ENCODE measurements at regions not wholly inside any gene's neighbourhood (a gene's known extent, or its start where the extent isn't known, plus 50 kb on each side); places are given as distances from the start of the nearest gene placed in this dataset.
"Not testable (repeated sequence)": the region's sequence is repeated elsewhere in the genome, so short reads cannot be mapped to it uniquely, and the experiment has no call there.

GRCh38 chr7:81339946-81340345, 421.1 kb upstream of the SEMA3C start:
- DNase-seq: no peak

GRCh38 chr7:81333536-81333935, 414.7 kb upstream of the SEMA3C start:
- DNase-seq: no peak

DNA sequence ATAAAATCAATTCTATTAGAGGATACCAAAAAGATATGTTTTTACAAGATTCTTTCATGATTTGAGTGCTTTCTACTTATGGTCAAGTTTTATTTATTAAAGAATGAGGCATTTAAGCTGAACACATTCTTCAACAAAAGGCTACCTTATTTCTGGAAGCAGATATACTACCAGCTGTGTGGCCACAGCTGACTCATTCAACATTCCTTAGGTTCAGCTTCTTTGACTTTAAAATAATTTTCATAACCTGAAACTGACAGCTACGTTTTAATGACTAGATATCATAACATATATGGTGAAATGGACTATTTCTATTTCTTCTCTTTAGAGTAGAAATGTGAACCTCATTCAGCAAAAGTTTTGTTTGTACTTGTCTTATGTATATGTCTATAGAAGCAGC, 414.2 kb upstream of the SEMA3C start:
- no peak for DNase-seq

- no peak for DNase-seq
Measured at GRCh38 chr7:81331061-81332018, 412.5 kb upstream of the SEMA3C start.

DNA sequence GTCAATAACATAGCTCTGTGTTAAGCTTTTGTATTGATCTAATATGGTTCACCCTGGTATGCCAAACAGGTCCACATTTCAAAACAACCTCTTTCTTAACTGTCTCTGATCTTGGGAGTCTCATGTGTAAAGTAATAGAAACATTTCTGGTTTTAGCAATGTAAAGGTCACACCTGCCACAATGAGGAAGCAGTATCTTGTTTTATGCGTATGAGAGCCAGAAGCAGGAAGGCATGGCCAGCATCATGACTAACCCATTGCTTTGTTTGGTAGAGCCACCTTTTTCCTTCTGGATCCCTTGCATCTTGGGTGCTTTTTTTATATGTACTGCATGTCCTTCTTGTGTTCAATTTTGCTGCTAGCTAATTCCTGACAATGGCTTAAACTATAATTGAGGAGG, 411.3 kb upstream of the SEMA3C start:
- DNase-seq: no peak

GRCh38 chr7:81327468-81328266, 408.8 kb upstream of the SEMA3C start:
- DNase-seq: no peak

- no peak for DNase-seq
Measured at GRCh38 chr7:81321949-81322348, 403.1 kb upstream of the SEMA3C start.

- DNase-seq: no peak
Measured at GRCh38 chr7:81317741-81318140, 398.9 kb upstream of the SEMA3C start.

GRCh38 chr7:81308643-81309322, 389.9 kb upstream of the SEMA3C start:
- no peak for DNase-seq

DNA sequence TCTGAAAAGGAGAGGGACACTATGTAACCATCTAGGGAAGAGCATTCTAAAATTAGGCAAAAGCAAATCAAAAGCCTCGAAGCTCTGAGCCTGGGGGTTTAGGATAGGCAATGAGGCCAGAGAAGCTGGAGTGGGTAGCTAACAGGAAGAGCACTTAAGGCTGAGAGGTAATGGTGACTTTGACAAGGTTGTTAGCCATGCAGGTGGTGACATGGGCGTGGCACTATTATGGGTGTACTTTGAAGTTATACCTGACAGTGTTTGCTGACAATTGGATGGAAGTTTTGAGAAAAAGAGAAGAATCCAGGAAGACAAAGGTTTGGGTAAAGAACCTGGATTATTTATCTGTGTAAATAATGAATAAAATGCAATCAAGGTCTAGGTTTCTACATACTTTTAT, 383.0 kb upstream of the SEMA3C start:
- no peak for DNase-seq

DNA sequence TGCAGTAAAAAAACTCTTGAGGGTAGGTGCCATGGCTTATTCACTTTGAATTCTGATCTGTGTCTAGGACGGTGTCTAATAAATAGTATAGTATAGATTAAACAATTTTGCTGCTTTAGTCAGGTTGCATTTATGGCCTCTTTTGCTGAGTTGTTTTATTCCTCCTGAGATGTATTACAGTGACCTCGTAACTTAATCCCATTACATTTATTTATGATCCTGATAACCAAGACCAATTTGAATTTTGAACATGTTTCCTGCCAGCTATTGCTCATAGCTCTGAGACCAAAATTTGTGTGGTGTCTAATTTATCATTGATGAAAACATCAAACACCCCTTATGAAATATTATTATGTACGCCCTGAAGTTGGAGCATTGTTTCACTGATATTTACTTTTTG, 381.9 kb upstream of the SEMA3C start:
- no peak for DNase-seq

DNA sequence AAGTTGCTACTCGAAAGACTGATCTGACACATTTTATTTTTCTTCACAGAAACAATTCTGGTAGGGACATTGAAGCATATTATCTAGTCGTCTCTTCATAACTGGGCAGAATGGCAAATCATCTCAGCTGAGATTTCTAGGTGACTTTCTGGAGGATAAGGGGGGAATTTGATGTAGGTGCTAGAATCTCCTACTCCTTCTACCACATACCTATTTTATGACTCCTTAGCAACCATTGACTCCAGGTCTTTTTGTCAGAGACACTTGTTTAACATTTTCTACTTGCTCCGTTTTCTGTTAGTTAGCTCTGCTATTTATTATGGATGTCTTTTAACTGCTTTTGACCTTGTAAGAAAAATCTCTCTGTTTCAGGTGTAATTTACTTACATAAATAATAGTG, 380.9 kb upstream of the SEMA3C start:
- DNase-seq: no peak

GRCh38 chr7:81298951-81299666, 380.3 kb upstream of the SEMA3C start:
- DNase-seq: peak; percentile 46 to 75 (median 69)

DNA sequence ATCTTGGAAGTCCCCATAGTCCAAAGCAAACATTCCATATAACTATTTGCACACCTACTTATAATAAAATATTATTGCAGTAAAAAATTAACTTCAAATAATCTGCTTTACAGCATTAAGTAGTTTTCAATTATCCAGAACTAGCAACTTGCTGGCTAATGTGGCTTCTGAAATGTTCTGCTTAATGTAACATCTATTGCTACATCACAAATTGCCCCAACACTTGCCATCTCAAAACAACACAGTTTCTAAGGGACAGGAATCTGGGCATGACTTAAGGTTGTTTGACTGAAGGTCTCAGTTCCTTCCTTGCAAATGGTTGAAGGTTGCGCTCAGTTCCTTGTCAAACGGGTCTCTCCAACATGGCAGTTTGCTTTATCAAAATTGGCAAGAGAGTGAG, 378.5 kb upstream of the SEMA3C start:
- DNase-seq: peak in 1 of 3 donors; percentile 6

DNA sequence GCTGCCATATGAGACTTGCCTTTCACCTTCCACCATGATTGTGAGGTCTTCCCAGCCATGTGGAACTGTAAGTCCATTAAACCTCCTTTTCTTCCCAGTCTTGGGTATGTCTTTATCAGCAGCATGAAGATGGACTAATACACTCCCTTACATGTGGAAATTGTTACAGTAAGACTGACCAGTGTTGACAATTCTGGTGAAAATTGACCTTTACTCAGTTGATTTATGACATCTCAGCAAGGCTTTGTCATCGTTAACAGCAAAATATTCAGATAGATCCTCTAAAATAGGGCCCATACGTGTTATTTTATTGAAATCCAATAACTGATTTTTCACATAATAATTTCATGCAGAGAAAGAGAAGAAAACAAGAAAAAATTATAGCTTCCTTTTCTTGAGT, 377.9 kb upstream of the SEMA3C start:
- DNase-seq: no peak

GRCh38 chr7:81294897-81295515, 376.2 kb upstream of the SEMA3C start:
- DNase-seq: no peak

DNA sequence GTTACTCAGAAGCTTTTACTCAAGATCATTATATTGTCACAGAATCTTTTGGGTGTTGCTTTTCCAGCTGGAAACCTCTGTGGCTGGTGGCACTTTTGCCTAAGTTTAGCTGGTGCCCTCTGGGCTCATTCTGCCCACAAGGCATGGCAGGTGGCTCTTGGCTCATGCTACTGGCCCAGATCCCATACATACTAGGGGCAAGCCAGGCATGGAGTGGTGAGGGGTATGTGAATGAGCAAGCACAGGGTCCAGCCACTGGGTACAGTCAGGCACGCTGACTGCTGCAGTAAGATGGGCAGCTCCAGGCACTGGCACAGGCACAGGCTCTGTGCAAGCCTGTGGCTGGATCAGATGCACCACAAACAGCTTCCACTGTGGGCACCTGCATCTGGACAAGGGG, 375.0 kb upstream of the SEMA3C start:
- DNase-seq: no peak

DNA sequence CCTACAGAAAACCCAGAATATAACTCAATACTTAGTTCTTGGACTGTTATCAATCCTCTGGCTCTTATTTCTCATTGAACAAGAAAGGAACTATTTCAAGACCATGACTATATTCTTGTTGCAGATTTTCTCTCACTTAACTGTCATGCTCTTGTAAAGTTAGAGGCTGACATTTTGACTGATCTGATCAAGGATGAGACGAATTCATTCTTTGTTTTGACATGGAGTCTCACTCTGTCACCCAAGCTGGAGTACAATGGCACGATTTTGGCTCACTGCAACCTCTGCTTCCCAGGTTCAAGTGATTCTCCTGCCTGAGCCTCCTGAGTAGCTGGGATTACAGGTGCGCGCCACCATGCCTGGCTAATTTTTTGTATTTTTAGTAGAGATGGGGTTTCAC, 367.9 kb upstream of the SEMA3C start:
- not testable (repeated sequence) for DNase-seq

DNA sequence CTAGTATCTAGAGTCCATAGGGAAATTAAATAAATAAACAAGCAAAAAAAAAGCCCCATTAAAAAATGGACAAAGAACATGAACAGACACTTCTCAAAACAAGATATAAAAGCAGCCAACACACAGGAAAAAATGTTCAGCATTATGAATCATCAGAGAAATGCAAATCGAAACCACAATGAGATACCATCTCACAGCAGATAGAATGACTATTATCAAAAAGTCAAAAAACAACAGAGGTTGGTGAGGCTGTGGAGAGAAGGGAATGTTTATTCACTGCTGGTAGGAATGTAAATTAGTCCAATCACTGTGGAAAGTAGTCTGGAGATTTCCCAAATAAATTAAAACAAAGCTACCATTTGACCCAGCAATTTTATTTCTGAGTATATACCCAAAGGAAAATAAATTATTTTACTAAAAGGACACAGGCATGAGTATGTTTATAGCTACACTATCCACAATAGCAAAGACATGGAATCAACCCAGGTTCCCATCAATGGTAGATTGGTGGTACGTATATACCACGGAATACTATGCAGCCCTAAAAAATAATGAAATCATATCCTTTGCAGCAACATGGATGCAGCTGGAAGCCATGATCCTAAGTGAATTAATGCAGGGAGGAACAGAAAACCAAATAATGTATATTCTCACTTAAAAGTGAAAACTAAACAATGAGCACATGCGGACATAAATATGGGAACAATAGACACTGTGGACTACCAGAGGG, 366.5 kb upstream of the SEMA3C start:
- no peak for DNase-seq

DNA sequence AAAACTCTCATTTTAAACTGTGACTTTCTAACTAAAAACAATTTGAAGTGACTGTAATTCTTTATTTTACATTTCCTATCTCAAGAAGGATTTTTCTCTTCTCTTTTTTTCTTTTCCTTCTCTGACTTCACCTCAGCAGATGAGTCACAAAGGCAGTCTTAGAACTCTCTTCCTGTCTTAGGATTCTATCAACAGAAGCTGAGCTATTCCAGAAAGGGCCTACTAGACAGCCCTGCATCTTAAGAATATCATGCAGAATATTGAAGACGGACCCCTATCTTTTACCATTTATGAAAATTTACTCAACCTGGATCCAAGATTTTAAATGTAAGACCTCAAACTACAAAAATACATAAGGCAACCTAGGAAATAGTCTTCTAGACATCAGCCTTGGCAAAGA, 365.7 kb upstream of the SEMA3C start:
- no peak for DNase-seq

DNA sequence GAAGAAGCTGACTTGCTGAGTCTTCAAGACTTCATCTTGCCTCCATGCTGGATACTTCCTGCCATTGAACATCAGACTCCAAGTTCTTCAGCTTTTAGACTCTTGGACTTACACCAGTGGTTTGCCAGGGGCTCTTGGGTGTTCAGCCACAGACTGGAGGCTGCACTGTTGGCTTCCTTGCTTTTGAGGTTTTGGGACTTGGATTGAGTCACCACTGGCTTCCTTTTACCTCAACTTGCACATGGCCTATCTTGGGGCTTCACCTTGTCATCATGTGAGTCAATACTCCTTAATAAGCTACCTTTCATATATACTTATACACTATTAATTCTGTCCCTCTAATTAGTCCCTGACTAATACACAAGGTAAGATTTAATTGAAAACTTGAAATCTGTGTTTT, 361.7 kb upstream of the SEMA3C start:
- DNase-seq: no peak

- DNase-seq: no peak
Measured at GRCh38 chr7:81277691-81278090, 358.8 kb upstream of the SEMA3C start.
